Heart left ventricle (tissue), 16 donors: ENCODE measurements at regions not wholly inside any gene's neighbourhood (a gene's known extent, or its start where the extent isn't known, plus 50 kb on each side); places are given as distances from the start of the nearest gene placed in this dataset.
"Not testable (repeated sequence)": the region's sequence is repeated elsewhere in the genome, so short reads cannot be mapped to it uniquely, and the experiment has no call there.

Experiments
- ATAC-seq, 4 donors: fragments of 200-7000 bp; cut with Tn5 transposase; one replicate each; pipeline ENCODE4 v1.9.1; 2020 to 2022; ENCODE audit warnings: moderate library complexity in 4 of 4, mild to moderate bottlenecking in 3 of 4, moderate number of reproducible peaks in 1 of 4
- DNase-seq, 5 donors: peaks; one replicate each; pipeline ENCODE4 v3.0.0-alpha.2; 2020
- H3K27ac ChIP-seq, 12 donors: fragments of 200-600 bp; sonication (generic) in 4 of 12; one replicate each; pipeline versions ENCODE4 v1.5.0 to v1.8.0; 2016 to 2022; ENCODE audit warnings: mild to moderate bottlenecking in 2 of 12
- H3K27me3 ChIP-seq, 9 donors: fragments of 200-600 bp; sonication (generic) in 2 of 9; one replicate each; pipeline versions ENCODE4 v1.5.1 to v1.8.0; 2016 to 2022; ENCODE audit warnings: mild to moderate bottlenecking in 3 of 9
- H3K36me3 ChIP-seq, 9 donors: fragments of 200-600 bp; sonication (generic) in 2 of 9; one replicate each; pipeline versions ENCODE4 v1.5.0 to v1.8.0; 2018 to 2022; ENCODE audit warnings: mild to moderate bottlenecking in 2 of 9
- H3K4me1 ChIP-seq, 12 donors: fragments of 200-600 bp; sonication (generic) in 4 of 12; one replicate each; pipeline versions ENCODE4 v1.5.0 to v1.8.0; 2016 to 2022; ENCODE audit warnings: mild to moderate bottlenecking in 3 of 12
- H3K4me3 ChIP-seq, 12 donors: fragments of 200-600 bp; sonication (generic) in 4 of 12; one replicate each; pipeline versions ENCODE4 v1.5.0 to v1.8.0; 2017 to 2022; ENCODE audit warnings: mild to moderate bottlenecking in 9 of 12, moderate library complexity in 4 of 12
- H3K9me3 ChIP-seq, 12 donors: fragments of 200-600 bp; sonication (generic) in 4 of 12; one replicate each; pipeline versions ENCODE4 v1.5.0 to v1.8.0; 2016 to 2022; ENCODE audit warnings: mild to moderate bottlenecking in 1 of 12
- CTCF ChIP-seq, 12 donors: fragments of 200-600 bp; sonication (generic) in 4 of 12; IDR thresholded peaks; one replicate each; pipeline versions ENCODE4 v1.5.0 to v1.8.0; 2018 to 2022; ENCODE audit warnings: antibody characterized with exemption in 12 of 12, mild to moderate bottlenecking in 5 of 12
- POLR2A ChIP-seq, 2 donors: fragments of 450-650 bp; IDR thresholded peaks; one replicate each; pipeline ENCODE4 v1.6.1; 2017; ENCODE audit warnings: antibody characterized with exemption in 2 of 2, mild to moderate bottlenecking in 2 of 2, moderate library complexity in 2 of 2
- WGBS, 4 donors: extraction: QIAGEN DNeasy Blood & Tissue Kit in 2 of 4; methylation state at CpG; one replicate each; pipeline versions ENCODE4 v1.1.5 to v1.1.7; 2013 to 2018; 5-methylcytosine and 5-hydroxymethylcytosine counted together
- intact Hi-C, 10 donors: fragments of 100-400 bp; cut with DNase I; formaldehyde crosslinking; loops; one replicate each; pipeline versions ENCODE4 v1.11.1 to v1.14.2; 2022
- donor health status: ischemic (EF 13 %, LVEDD 7.1; RV severe dilation, severe dysfunction).
- donor health status: healthy with polysubstance abuse.
- donor health status: DM: no; HTN: yes; CAD: no.
- donor health status: DM: no; HTN: no; CAD: no.
- donor health status: ischemic (EF 25% LVEDD 6.9; RV normal size, moderate dysfunction).
- donor health status: ischemic (EF 25% LVEDD 5.7; RV mildly dilated, moderate dysfunction).
- donor health status: healthy.
- donor health status: DM: yes; HTN: yes; CAD: no.
- donor health status: ischemic (EF 35%, LVEDD 5.7; RV mildly dilated, moderate dysfunction).
- donor health status: nonischemic (EF 11% LVEDD 7.7; RV severe dilation, severe dysfunction).
- donor health status: DM: yes; HTN: yes; CAD: no.
- donor health status: PGD.
- donor health status: ischemic (EF 29% LVEDD 5.4; RV normal size, mild dysfunction).
- donor health status: nonischemic (EF 23%, LVEDD 6.1; RV moderate dilation, normal function).

DNA sequence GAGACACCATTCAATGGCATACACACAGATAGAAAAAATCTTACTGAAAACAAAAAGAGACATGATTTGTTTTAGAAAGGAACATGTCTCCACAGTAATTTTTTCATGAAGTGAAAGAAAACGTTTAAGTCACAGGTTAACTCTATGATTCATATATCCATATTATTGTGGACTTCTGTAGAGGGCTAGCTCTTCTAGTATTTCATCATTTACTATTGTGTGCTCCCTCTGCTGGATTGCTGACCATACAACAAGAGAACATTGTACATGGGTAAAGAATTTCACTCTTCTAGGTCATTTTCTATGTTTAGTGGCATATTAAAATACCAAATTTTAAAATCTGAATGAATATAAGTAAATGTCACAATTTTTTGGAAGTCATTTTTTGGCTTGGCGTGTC is 91.8 kb upstream of the POU3F4 start:
- Histone ChIP-seq H3K9me3 (no peaks in the 10 kb centered on the region), H3K27ac (no peak overlapping the region), H3K4me3 (no peak overlapping the region), H3K27me3 (no peaks in the 10 kb centered on the region), H3K36me3 (no peaks in the 10 kb centered on the region), H3K4me1 (no peaks in the 10 kb centered on the region)
- WGBS, 4 donors, result 19 to 40% (median 27%) methylated on average over 2 of the region's 2 CpGs
- no peak for DNase-seq
- ATAC-seq, result no peak
- TF ChIP-seq POLR2A (IDR thresholded peaks at IDR 0.05) (no peak), CTCF (IDR thresholded peaks at IDR 0.05) (peak in 2 of 12 donors; percentile 6 to 14)
- intact Hi-C loops, result no loop called here

DNA sequence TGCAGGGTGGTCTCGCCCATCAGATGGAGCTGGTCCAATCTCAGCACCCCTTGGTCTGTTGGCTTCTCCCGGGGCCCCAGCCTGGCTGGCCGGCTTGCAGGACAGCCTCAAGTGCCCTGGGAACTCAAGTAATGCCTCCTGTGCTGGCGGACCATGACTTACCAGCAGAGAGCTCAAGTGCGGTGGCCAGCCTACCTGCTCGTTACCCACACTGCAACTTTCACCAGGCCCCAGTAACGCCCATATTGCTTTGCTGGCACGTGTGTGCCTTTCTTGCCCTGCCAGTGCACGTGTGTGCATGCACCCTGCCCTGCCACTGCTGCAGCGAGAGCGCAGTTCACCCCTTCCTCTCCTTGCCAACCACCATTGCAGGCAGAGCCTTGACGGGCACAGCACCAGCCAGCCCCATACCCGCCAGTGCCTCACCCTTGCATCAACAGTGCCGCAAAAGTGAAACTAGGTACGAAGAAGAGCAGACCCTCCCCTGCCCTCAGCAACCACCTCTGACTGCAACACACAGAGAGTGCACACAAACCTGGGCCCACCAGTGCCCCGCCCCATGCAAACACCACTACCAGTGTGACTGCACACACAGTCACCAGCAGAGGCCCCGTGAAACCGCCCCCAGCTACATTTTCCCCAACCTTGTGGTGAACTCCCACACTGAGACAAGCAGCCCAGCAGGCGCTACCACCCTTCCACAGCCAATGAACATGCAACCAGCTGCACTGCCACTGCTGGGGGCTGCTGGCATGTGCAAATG is 88.9 kb upstream of the POU3F4 start:
- Histone ChIP-seq H3K27me3 (no peaks in the 10 kb centered on the region), H3K27ac (no peak overlapping the region), H3K9me3 (peaks cover 0 to 3% (median 0%) of the 10 kb centered on the region in 12 donors), H3K4me1 (no peaks in the 10 kb centered on the region), H3K4me3 (no peak overlapping the region), H3K36me3 (no peaks in the 10 kb centered on the region)
- ATAC-seq (no peak), DNase-seq (peak in 1 of 5 donors; percentile 18)
- intact Hi-C loops, result no loop called here
- 74 to 80% (median 77%) methylated on average over 14 to 19 of the region's 19 CpGs for WGBS, 4 donors
- TF ChIP-seq CTCF (IDR thresholded peaks at IDR 0.05) (no peak), POLR2A (IDR thresholded peaks at IDR 0.05) (no peak)

DNA sequence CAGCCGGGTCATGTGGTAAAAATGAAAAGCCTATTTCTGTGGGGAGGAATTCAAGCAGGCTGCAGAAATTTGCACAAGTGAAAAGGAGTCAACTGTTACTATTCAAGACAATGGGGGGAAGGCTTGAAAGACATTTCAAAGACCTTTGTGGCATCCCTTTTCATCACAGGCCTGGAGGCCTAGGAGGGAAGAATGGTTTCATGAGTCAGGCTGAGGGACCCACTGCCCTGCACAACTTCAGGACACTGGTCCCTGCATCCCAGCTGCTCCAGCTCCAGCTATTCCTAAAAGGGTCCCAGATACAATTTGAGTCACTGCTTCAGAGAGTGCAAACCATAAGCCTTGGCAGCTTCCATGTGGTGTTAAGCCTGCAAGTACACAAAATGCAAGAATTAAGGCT is 85.3 kb upstream of the POU3F4 start:
- H3K27ac ChIP-seq, result no peak overlapping the region
- no peaks in the 10 kb centered on the region for H3K27me3 ChIP-seq
- no peak overlapping the region for H3K4me3 ChIP-seq
- ATAC-seq (no peak), DNase-seq (no peak)
- intact Hi-C loops, result no loop called here
- H3K36me3 ChIP-seq, result no peaks in the 10 kb centered on the region
- H3K9me3 ChIP-seq, result peaks cover 0 to 3% (median 0%) of the 10 kb centered on the region in 12 donors
- no peak for TF ChIP-seq CTCF (IDR thresholded peaks at IDR 0.05)
- TF ChIP-seq POLR2A (IDR thresholded peaks at IDR 0.05), result no peak
- 86 to 95% (median 94%) methylated on average over 1 of the region's 1 CpG for WGBS, 4 donors
- H3K4me1 ChIP-seq, result no peaks in the 10 kb centered on the region

GRCh38 chrX:83442552-83442951 is 65.5 kb upstream of the POU3F4 start:
- H3K9me3 ChIP-seq, result peaks cover 0 to 11% (median 0%) of the 10 kb centered on the region in 12 donors
- WGBS, 4 donors, result 82 to 91% (median 88%) methylated on average over 3 of the region's 3 CpGs
- H3K4me3 ChIP-seq, ATAC-seq, DNase-seq, H3K36me3 ChIP-seq, H3K27me3 ChIP-seq, H3K27ac ChIP-seq, intact Hi-C loops, H3K4me1 ChIP-seq: not testable (repeated sequence)

GRCh38 chrX:83446355-83446754 is 61.7 kb upstream of the POU3F4 start:
- H3K4me1 ChIP-seq, result no peaks in the 10 kb centered on the region
- no peaks in the 10 kb centered on the region for H3K36me3 ChIP-seq
- H3K9me3 ChIP-seq, result peaks cover 0 to 11% (median 0%) of the 10 kb centered on the region in 12 donors

More at GRCh38 chrX:83446355-83446754, 61.7 kb upstream of the POU3F4 start:
- intact Hi-C loops, result no loop called here
- no peak for DNase-seq
- WGBS, 4 donors, result 81 to 91% (median 85%) methylated on average over 2 of the region's 2 CpGs
- no peaks in the 10 kb centered on the region for H3K27me3 ChIP-seq
- TF ChIP-seq CTCF (IDR thresholded peaks at IDR 0.05) (no peak), POLR2A (IDR thresholded peaks at IDR 0.05) (no peak)
- no peak overlapping the region for H3K4me3 ChIP-seq
- H3K27ac ChIP-seq, result no peak overlapping the region
- no peak for ATAC-seq
